NB4 (cell line): ENCODE measurements at regions not wholly inside any gene's neighbourhood (a gene's known extent, or its start where the extent isn't known, plus 50 kb on each side); places are given as distances from the start of the nearest gene placed in this dataset.

Experiments used
- MYC ChIP-seq: IDR thresholded peaks from 2 replicates; pipeline ENCODE4 v1.6.1; 2011; ENCODE audit warnings: low read depth, low read length
- POLR2A ChIP-seq: IDR thresholded peaks from 2 replicates; pipeline ENCODE4 v1.6.1; 2011; ENCODE audit warnings: mild to moderate bottlenecking; ENCODE audit not compliant: insufficient read length; ENCODE audit errors: extremely low read depth
- TF ChIP-seq, protein P1 (sequence below): IDR thresholded peaks from one replicate; pipeline ENCODE4 v1.5.1; 2012; ENCODE audit warnings: low read depth, low read length
- TF ChIP-seq, protein P2 (sequence below): IDR thresholded peaks from 2 replicates; pipeline ENCODE4 v1.6.1; 2011; ENCODE audit warnings: low read depth, low read length

DNA sequence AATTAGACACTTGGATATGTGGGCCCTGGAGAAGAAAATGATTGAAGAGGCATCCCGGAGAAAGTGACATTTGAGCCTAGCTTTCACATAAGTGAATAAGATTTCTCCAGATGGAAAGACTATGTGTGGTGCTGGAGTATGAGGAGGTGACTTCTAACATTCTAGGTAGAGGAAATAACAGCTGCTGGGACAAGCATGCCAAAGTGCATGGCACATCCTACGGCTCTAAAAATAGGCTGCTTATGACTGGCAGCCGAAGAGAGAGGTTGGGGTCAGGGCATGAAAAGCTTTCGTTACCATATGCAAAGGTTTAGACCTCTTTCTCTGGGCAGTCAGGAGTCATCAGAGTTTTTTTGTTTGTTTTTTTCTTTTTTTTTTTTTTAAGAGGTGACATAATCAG, 142.0 kb downstream of the SOX3 start:
- TF ChIP-seq, protein P1, sequence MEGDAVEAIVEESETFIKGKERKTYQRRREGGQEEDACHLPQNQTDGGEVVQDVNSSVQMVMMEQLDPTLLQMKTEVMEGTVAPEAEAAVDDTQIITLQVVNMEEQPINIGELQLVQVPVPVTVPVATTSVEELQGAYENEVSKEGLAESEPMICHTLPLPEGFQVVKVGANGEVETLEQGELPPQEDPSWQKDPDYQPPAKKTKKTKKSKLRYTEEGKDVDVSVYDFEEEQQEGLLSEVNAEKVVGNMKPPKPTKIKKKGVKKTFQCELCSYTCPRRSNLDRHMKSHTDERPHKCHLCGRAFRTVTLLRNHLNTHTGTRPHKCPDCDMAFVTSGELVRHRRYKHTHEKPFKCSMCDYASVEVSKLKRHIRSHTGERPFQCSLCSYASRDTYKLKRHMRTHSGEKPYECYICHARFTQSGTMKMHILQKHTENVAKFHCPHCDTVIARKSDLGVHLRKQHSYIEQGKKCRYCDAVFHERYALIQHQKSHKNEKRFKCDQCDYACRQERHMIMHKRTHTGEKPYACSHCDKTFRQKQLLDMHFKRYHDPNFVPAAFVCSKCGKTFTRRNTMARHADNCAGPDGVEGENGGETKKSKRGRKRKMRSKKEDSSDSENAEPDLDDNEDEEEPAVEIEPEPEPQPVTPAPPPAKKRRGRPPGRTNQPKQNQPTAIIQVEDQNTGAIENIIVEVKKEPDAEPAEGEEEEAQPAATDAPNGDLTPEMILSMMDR: no peak
- TF ChIP-seq MYC (no peak), POLR2A (no peak)
- TF ChIP-seq, protein P2, sequence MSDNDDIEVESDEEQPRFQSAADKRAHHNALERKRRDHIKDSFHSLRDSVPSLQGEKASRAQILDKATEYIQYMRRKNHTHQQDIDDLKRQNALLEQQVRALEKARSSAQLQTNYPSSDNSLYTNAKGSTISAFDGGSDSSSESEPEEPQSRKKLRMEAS: no peak
